ENCODE measurements at regions not wholly inside any gene's neighbourhood (a gene's known extent, or its start where the extent isn't known, plus 50 kb on each side); places are given as distances from the start of the nearest gene placed in this dataset.

DNA sequence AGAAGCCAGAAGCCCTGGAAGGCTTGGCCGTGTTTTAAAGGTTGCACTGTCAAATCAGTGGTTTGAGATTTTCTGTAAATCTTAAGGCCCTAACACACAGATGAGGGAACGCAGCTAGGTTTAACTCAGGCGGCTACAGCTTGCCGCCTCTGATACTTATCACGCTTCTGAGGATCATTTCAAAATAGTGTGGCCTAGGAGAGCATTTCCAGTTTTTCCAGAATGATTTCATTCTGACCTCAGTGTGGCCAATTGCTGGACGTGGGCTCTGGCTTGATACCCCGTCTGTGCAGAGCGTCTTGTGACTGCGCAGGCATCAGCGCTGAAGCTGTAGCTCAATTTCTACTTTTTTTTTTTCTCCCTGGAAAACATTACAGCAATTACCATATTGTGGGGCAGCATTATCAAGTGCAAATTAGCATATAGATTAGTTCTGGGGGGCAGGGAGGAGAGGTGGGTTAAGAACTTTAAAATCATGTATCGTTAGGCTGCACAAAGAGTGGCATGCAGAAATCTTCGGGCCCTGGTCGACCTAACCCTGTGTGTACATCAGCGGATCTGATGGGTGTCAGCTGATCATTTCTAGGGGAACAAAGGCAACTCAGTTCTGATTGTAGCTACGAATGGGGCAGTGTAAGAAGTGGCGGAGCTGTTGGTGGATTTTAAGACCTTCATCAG lies 105.0 kb upstream of the EEF1E1 start:
- no peaks in the 10 kb centered on the region for H3K4me1 ChIP-seq (ENCODE audit: low read length)
- H3K9ac ChIP-seq (ENCODE audit: low read length), result no peak overlapping the region
- TF ChIP-seq EZH2phosphoT487 (IDR thresholded peaks at IDR 0.05; ENCODE audit: low read length), result no peak
- no peaks in the 10 kb centered on the region for H3K9me3 ChIP-seq (replicated peaks; ENCODE audit: insufficient read depth, low read length)
- no peaks in the 10 kb centered on the region for H3F3A ChIP-seq (ENCODE audit: insufficient read depth, low read length)
- DNase-seq, result no peak
- H2AFZ ChIP-seq (ENCODE audit: low read length), result no peak overlapping the region
- no peaks in the 10 kb centered on the region for H3K36me3 ChIP-seq (replicated peaks; ENCODE audit: insufficient read depth, low read length)
- H3K4me2 ChIP-seq (ENCODE audit: low read depth, low read length), result no peak overlapping the region
- H3K27me3 ChIP-seq (replicated peaks; ENCODE audit: insufficient read depth, low read length), result no peaks in the 10 kb centered on the region
- H4K20me1 ChIP-seq (ENCODE audit: insufficient read depth, low read length), result no peaks in the 10 kb centered on the region
- H3K4me3 ChIP-seq (ENCODE audit: low read length), result no peak overlapping the region
- H3K27ac ChIP-seq (ENCODE audit: low read length), result no peak overlapping the region
- H3K79me2 ChIP-seq (ENCODE audit: low read length), result no peaks in the 10 kb centered on the region
- no peaks in the 10 kb centered on the region for H3K9me2 ChIP-seq (replicated peaks; ENCODE audit: insufficient read depth, low read length)

DNA sequence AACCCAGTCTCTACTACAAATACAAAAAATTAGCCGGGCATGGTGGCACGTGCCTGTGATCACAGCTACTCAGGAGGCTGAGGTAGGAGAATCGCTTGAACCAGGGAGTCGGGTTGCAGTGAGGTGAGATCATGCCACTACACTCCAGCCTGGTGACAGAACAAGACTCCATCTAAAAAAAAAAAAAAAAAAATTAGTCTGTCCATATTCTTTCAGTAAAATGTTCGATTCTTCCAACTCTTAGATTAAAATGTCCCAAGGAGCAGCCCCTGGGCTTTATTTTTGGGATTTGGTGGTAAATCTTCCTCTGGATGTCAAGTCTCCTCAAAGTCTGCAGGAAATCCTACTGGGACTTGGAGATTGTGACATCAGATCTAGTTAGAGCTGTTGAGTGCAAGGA lies 101.0 kb upstream of the EEF1E1 start:
- Histone ChIP-seq H3K9me3 (replicated peaks; ENCODE audit: insufficient read depth, low read length) (no peaks in the 10 kb centered on the region), H3K9me2 (replicated peaks; ENCODE audit: insufficient read depth, low read length) (no peaks in the 10 kb centered on the region), H3K27ac (ENCODE audit: low read length) (no peak overlapping the region), H4K20me1 (ENCODE audit: insufficient read depth, low read length) (no peaks in the 10 kb centered on the region), H3K9ac (ENCODE audit: low read length) (no peak overlapping the region), H3K4me3 (ENCODE audit: low read length) (no peak overlapping the region), H2AFZ (ENCODE audit: low read length) (no peak overlapping the region), H3F3A (ENCODE audit: insufficient read depth, low read length) (no peaks in the 10 kb centered on the region), H3K79me2 (ENCODE audit: low read length) (no peaks in the 10 kb centered on the region), H3K4me1 (ENCODE audit: low read length) (no peaks in the 10 kb centered on the region), H3K27me3 (replicated peaks; ENCODE audit: insufficient read depth, low read length) (no peaks in the 10 kb centered on the region), H3K4me2 (ENCODE audit: low read depth, low read length) (no peak overlapping the region), H3K36me3 (replicated peaks; ENCODE audit: insufficient read depth, low read length) (no peaks in the 10 kb centered on the region)
- TF ChIP-seq, protein P1, sequence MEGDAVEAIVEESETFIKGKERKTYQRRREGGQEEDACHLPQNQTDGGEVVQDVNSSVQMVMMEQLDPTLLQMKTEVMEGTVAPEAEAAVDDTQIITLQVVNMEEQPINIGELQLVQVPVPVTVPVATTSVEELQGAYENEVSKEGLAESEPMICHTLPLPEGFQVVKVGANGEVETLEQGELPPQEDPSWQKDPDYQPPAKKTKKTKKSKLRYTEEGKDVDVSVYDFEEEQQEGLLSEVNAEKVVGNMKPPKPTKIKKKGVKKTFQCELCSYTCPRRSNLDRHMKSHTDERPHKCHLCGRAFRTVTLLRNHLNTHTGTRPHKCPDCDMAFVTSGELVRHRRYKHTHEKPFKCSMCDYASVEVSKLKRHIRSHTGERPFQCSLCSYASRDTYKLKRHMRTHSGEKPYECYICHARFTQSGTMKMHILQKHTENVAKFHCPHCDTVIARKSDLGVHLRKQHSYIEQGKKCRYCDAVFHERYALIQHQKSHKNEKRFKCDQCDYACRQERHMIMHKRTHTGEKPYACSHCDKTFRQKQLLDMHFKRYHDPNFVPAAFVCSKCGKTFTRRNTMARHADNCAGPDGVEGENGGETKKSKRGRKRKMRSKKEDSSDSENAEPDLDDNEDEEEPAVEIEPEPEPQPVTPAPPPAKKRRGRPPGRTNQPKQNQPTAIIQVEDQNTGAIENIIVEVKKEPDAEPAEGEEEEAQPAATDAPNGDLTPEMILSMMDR (IDR thresholded peaks at IDR 0.05; ENCODE audit: low read length), result no peak
- no peak for TF ChIP-seq EZH2phosphoT487 (IDR thresholded peaks at IDR 0.05; ENCODE audit: low read length)
- no peak for DNase-seq

DNA sequence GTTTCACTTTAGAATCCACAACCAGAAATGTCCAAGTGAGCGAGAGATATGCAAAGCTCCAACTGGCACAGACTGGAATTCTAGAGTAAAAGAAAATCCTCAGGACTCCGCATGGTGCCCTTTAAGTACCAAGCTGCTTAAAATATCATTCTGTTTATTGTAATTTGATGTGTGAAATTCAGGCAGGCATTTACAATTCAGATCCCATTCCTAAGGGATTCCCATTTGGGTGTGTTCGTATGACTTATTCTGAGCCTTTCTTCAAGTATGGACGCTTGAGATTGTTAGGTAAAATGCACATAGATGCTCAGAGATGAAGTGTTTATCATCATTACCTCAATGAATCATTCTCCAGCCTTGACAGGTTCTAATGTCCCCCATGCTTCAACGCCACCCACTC lies 99.3 kb upstream of the EEF1E1 start:
- Histone ChIP-seq H3K79me2 (ENCODE audit: low read length) (no peaks in the 10 kb centered on the region), H3F3A (ENCODE audit: insufficient read depth, low read length) (no peaks in the 10 kb centered on the region), H3K4me3 (ENCODE audit: low read length) (no peak overlapping the region), H4K20me1 (ENCODE audit: insufficient read depth, low read length) (no peaks in the 10 kb centered on the region), H2AFZ (ENCODE audit: low read length) (no peak overlapping the region), H3K27me3 (replicated peaks; ENCODE audit: insufficient read depth, low read length) (no peaks in the 10 kb centered on the region), H3K27ac (ENCODE audit: low read length) (no peak overlapping the region), H3K4me2 (ENCODE audit: low read depth, low read length) (no peak overlapping the region), H3K9me2 (replicated peaks; ENCODE audit: insufficient read depth, low read length) (no peaks in the 10 kb centered on the region), H3K36me3 (replicated peaks; ENCODE audit: insufficient read depth, low read length) (no peaks in the 10 kb centered on the region), H3K9me3 (replicated peaks; ENCODE audit: insufficient read depth, low read length) (no peaks in the 10 kb centered on the region), H3K9ac (ENCODE audit: low read length) (no peak overlapping the region), H3K4me1 (ENCODE audit: low read length) (no peaks in the 10 kb centered on the region)
- TF ChIP-seq EZH2 (optimal IDR thresholded peaks at IDR 0.05; ENCODE audit: low read depth, low read length) (no peak), EZH2phosphoT487 (IDR thresholded peaks at IDR 0.05; ENCODE audit: low read length) (no peak)
- TF ChIP-seq, protein P1 (IDR thresholded peaks at IDR 0.05; ENCODE audit: low read length), result no peak
- no peak for DNase-seq

DNA sequence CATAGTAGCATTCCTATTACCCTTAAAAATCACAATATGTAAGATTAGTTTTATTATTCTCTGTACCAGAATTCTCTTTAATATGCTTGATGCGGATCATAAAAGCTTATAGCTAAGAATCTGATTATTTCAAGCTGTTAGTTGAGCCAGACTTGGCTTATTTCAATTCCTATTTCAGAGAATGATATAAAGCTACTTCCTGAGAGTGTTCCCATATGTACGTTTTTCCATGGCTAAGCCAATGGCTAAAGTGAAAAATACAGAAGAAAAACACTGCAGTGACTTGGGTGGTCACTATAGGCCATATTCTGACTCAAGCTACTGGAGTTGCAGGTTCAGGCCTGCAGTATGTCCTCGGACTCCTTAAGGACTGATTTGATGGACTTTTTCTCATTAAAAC lies 97.9 kb upstream of the EEF1E1 start:
- Histone ChIP-seq H3K9me2 (replicated peaks; ENCODE audit: insufficient read depth, low read length) (no peaks in the 10 kb centered on the region), H3K4me1 (ENCODE audit: low read length) (no peaks in the 10 kb centered on the region), H3K9me3 (replicated peaks; ENCODE audit: insufficient read depth, low read length) (no peaks in the 10 kb centered on the region), H3K36me3 (replicated peaks; ENCODE audit: insufficient read depth, low read length) (no peaks in the 10 kb centered on the region), H3F3A (ENCODE audit: insufficient read depth, low read length) (no peaks in the 10 kb centered on the region), H2AFZ (ENCODE audit: low read length) (no peak overlapping the region), H3K4me3 (ENCODE audit: low read length) (no peak overlapping the region), H3K79me2 (ENCODE audit: low read length) (no peaks in the 10 kb centered on the region), H4K20me1 (ENCODE audit: insufficient read depth, low read length) (no peaks in the 10 kb centered on the region), H3K9ac (ENCODE audit: low read length) (no peak overlapping the region), H3K27ac (ENCODE audit: low read length) (no peak overlapping the region), H3K27me3 (replicated peaks; ENCODE audit: insufficient read depth, low read length) (no peaks in the 10 kb centered on the region), H3K4me2 (ENCODE audit: low read depth, low read length) (no peak overlapping the region)
- no peak for TF ChIP-seq EZH2phosphoT487 (IDR thresholded peaks at IDR 0.05; ENCODE audit: low read length)
- no peak for DNase-seq
